ENCODE measurements at regions not wholly inside any gene's neighbourhood (a gene's known extent, or its start where the extent isn't known, plus 50 kb on each side); places are given as distances from the start of the nearest gene placed in this dataset.

DNA sequence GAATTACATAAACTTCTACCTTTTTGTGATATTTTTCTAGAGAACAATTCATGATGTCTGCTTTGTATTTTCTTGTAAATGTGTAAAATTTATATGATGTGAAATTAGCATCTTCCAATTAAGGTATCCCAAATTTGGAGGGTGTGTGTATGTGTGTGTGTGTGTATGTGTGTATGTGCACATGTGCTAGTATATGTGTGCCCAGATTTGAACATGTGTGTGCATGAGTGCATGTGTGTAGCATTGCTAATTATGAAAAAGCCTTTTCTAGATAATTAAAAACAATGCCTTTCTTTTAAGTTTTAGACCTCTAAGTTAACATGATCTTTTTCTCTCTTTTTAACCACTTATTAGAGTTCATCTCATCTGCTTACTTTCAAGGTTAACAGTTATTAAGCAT is 208.0 kb upstream of the SPOPL start:
- CTCF ChIA-PET = no interaction called here
- ATAC-seq (no peak), DNase-seq (ENCODE audit: low read depth in 1 of 2, low spot score in 1 of 2) (no peak), FAIRE-seq (no peak)
- TF ChIP-seq POLR2AphosphoS2 (conservative IDR thresholded peaks at IDR 0.05; ENCODE audit: low read length) = no peak
- no peak for TF ChIP-seq FOSL2 (IDR thresholded peaks at IDR 0.05)
- TF ChIP-seq FOSL2 (CRISPR knock-in tag; IDR thresholded peaks at IDR 0.05) = no peak
- TF ChIP-seq FOSB (CRISPR knock-in tag; IDR thresholded peaks at IDR 0.05) = no peak
- TF ChIP-seq REST (IDR thresholded peaks at IDR 0.05) = no peak
- TF ChIP-seq KDM5A (IDR thresholded peaks at IDR 0.05) = no peak
- no peak for TF ChIP-seq KDM1A (IDR thresholded peaks at IDR 0.05; ENCODE audit: low read depth)
- no peak for TF ChIP-seq HES2 (IDR thresholded peaks at IDR 0.05)
- TF ChIP-seq ATOH8 (CRISPR knock-in tag; IDR thresholded peaks at IDR 0.05; ENCODE audit: low read depth) = no peak
- TF ChIP-seq RARB (CRISPR knock-in tag; IDR thresholded peaks at IDR 0.05) = no peak
- no peak for TF ChIP-seq JUN (IDR thresholded peaks at IDR 0.05)
- no peak for TF ChIP-seq RAD21 (conservative IDR thresholded peaks at IDR 0.05 in 1 of 2, IDR thresholded peaks at IDR 0.05 in 1 of 2)
- TF ChIP-seq, protein P1, sequence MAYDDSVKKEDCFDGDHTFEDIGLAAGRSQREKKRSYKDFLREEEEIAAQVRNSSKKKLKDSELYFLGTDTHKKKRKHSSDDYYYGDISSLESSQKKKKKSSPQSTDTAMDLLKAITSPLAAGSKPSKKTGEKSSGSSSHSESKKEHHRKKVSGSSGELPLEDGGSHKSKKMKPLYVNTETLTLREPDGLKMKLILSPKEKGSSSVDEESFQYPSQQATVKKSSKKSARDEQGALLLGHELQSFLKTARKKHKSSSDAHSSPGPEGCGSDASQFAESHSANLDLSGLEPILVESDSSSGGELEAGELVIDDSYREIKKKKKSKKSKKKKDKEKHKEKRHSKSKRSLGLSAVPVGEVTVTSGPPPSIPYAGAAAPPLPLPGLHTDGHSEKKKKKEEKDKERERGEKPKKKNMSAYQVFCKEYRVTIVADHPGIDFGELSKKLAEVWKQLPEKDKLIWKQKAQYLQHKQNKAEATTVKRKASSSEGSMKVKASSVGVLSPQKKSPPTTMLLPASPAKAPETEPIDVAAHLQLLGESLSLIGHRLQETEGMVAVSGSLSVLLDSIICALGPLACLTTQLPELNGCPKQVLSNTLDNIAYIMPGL (CRISPR knock-in tag; IDR thresholded peaks at IDR 0.05; ENCODE audit: borderline replicate concordance) = no peak
- Histone ChIP-seq H3K4me2 (no peak overlapping the region), H3K4me1 (no peaks in the 10 kb centered on the region), H3K27ac (no peak overlapping the region), H3K9me3 (no peaks in the 10 kb centered on the region), H3K4me3 (no peak overlapping the region)
- POLR2A ChIA-PET = no interaction called here

DNA sequence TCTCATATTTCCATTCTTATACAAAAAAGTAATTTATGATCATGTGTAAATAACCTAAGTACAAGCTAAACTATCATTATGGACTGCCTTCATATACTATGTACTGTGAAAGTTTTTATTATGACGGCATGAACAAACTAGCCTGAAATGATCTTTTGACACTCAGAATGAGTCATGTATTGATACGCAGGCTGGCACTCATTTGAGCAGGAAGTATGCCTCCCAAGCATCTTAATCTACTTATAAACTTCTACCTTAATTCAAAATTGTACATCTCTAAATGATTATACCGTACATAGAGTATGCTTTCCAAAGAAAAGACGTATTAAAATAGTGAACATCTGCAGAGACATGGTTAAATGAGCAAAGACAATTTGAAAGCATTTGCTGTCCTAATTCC is 207.1 kb upstream of the SPOPL start:
- Histone ChIP-seq H3K4me1 (no peaks in the 10 kb centered on the region), H3K4me2 (no peak overlapping the region), H3K4me3 (no peak overlapping the region), H3K9me3 (no peaks in the 10 kb centered on the region), H3K27ac (no peak overlapping the region)
- FAIRE-seq (no peak), DNase-seq (ENCODE audit: low read depth in 1 of 2, low spot score in 1 of 2) (no peak), ATAC-seq (no peak)
- TF ChIP-seq, protein P2, sequence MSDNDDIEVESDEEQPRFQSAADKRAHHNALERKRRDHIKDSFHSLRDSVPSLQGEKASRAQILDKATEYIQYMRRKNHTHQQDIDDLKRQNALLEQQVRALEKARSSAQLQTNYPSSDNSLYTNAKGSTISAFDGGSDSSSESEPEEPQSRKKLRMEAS (IDR thresholded peaks at IDR 0.05) = no peak
- TF ChIP-seq FOSL2 (IDR thresholded peaks at IDR 0.05) (no peak), FOSL2 (CRISPR knock-in tag; IDR thresholded peaks at IDR 0.05) (no peak), POLR2A (IDR thresholded peaks at IDR 0.05; ENCODE audit: low read length) (no peak), MAFK (IDR thresholded peaks at IDR 0.05; ENCODE audit: partially characterized antibody) (no peak), JUN (IDR thresholded peaks at IDR 0.05) (no peak), NFE2L2 (conservative IDR thresholded peaks at IDR 0.05; ENCODE audit: low read length) (no peak), HEYL (CRISPR knock-in tag; IDR thresholded peaks at IDR 0.05) (no peak), BCL3 (IDR thresholded peaks at IDR 0.05) (no peak), ESRRA (IDR thresholded peaks at IDR 0.05; ENCODE audit: borderline replicate concordance, low read length) (no peak), HOXB5 (CRISPR knock-in tag; IDR thresholded peaks at IDR 0.05) (no peak), TFCP2L1 (CRISPR knock-in tag; IDR thresholded peaks at IDR 0.05) (no peak), E2F6 (IDR thresholded peaks at IDR 0.05; ENCODE audit: borderline replicate concordance, low read depth) (no peak), RFX5 (IDR thresholded peaks at IDR 0.05) (no peak), FOSB (CRISPR knock-in tag; IDR thresholded peaks at IDR 0.05) (no peak), ZFP36 (IDR thresholded peaks at IDR 0.05; ENCODE audit: borderline replicate concordance, partially characterized antibody) (no peak)
- ChIA-PET POLR2A (no interaction called here), CTCF (no interaction called here)
- WGBS (ENCODE audit: missing lambda C conversion rate) = 85% methylated on average over 4 of the region's 4 CpGs

Data from A549 (cell line).